K562 (cell line): ENCODE measurements at regions not wholly inside any gene's neighbourhood (a gene's known extent, or its start where the extent isn't known, plus 50 kb on each side); places are given as distances from the start of the nearest gene placed in this dataset.

Experiments used
- MYC ChIP-seq, 2 experiments: fragments of 250-450 bp in 1 of 2; sonication (Bioruptor Pico) in 1 of 2; IDR thresholded peaks; 2 replicates each; pipeline versions ENCODE4 v1.5.1 to v1.6.1; 2012 to 2021; ENCODE audit warnings: low read depth in 2 of 2, borderline replicate concordance in 1 of 2, improper control_type of control experiment in 1 of 2, low read length in 1 of 2, mild to moderate bottlenecking in 1 of 2, moderate library complexity in 1 of 2
- POLR2AphosphoS2 ChIP-seq: IDR thresholded peaks from 2 replicates; pipeline ENCODE4 v1.6.1; 2012; ENCODE audit warnings: low read length, improper control_type of control experiment
- SUPT5H ChIP-seq: fragments of 450-650 bp; IDR thresholded peaks from 2 replicates; pipeline ENCODE4 v1.6.1; 2016
- TAF7 ChIP-seq: fragments of 450-650 bp; IDR thresholded peaks from 2 replicates; pipeline ENCODE4 v1.6.1; 2016; ENCODE audit warnings: missing genetic modification characterization, missing compliant biosample characterization
- ZNF23 ChIP-seq: fragments of 250-450 bp; sonication (Bioruptor Pico); IDR thresholded peaks from 2 replicates; pipeline ENCODE4 v1.4.0; 2020; ENCODE audit warnings: mild to moderate bottlenecking
- ZNF318 ChIP-seq, 2 experiments: fragments of 450-650 bp; IDR thresholded peaks; 2 replicates each; pipeline ENCODE4 v1.6.1; 2016; ENCODE audit warnings: mild to moderate bottlenecking in 2 of 2, borderline replicate concordance in 1 of 2, low read depth in 1 of 2, moderate library complexity in 1 of 2
- ZNF592 ChIP-seq: fragments of 450-650 bp; IDR thresholded peaks from 2 replicates; pipeline ENCODE4 v1.6.1; 2017; ENCODE audit warnings: antibody characterized with exemption, mild to moderate bottlenecking

- TF ChIP-seq ZNF318 (IDR thresholded peaks at IDR 0.05; ENCODE audit: borderline replicate concordance in 1 of 2, low read depth in 1 of 2): no peak
- TF ChIP-seq TAF7 (tag): no peak
- no peak for TF ChIP-seq ZNF23
- no peak for TF ChIP-seq MYC (IDR thresholded peaks at IDR 0.05; ENCODE audit: low read depth, low read length)
- TF ChIP-seq MYC (CRISPR knock-in tag; IDR thresholded peaks at IDR 0.05; ENCODE audit: borderline replicate concordance, low read depth): no peak
- no peak for TF ChIP-seq SUPT5H
- TF ChIP-seq ZNF592: no peak
- no peak for TF ChIP-seq POLR2AphosphoS2
- TF ChIP-seq, all 486 proteins: peak for 0
These were observed 54.4 kb upstream of the FDX1 start (continued) for GRCh38 chr11:110375351-110375750.
